Osteocyte (in vitro differentiated cells): ENCODE measurements at regions not wholly inside any gene's neighbourhood (a gene's known extent, or its start where the extent isn't known, plus 50 kb on each side); places are given as distances from the start of the nearest gene placed in this dataset.
A peak's percentile ranks its signal among the peaks of the same experiment; 100 is the strongest.

Source experiments
- DNase-seq: peaks from one replicate; pipeline ENCODE4 v3.0.0; 2021; ENCODE audit warnings: mixed read lengths; ENCODE audit not compliant: unreplicated experiment; ENCODE audit errors: extremely low spot score
- H3K27ac Mint-ChIP-seq: one replicate; pipeline ENCODE4 v1.8.0; 2021; ENCODE audit warnings: mild to moderate bottlenecking, mixed read lengths; ENCODE audit not compliant: unreplicated experiment
- H3K27me3 Mint-ChIP-seq: one replicate; pipeline ENCODE4 v1.8.0; 2021; ENCODE audit warnings: mixed read lengths; ENCODE audit not compliant: unreplicated experiment
- H3K36me3 Mint-ChIP-seq: one replicate; pipeline ENCODE4 v1.8.0; 2021; ENCODE audit warnings: mixed read lengths; ENCODE audit not compliant: unreplicated experiment
- H3K4me1 Mint-ChIP-seq: one replicate; pipeline ENCODE4 v1.8.0; 2021; ENCODE audit warnings: mixed read lengths; ENCODE audit not compliant: unreplicated experiment
- H3K4me3 Mint-ChIP-seq: one replicate; pipeline ENCODE4 v1.8.0; 2021; ENCODE audit warnings: mild to moderate bottlenecking, moderate library complexity, mixed read lengths; ENCODE audit not compliant: unreplicated experiment
- H3K9me3 Mint-ChIP-seq: one replicate; pipeline ENCODE4 v1.8.0; 2021; ENCODE audit warnings: mixed read lengths; ENCODE audit not compliant: unreplicated experiment
- TF ChIP-seq, protein P1 (sequence below): fragments of 200-600 bp; sonication (generic); IDR thresholded peaks from 2 replicates; pipeline ENCODE4 v1.5.0; 2021; ENCODE audit warnings: antibody characterized with exemption, mild to moderate bottlenecking, moderate library complexity

DNA sequence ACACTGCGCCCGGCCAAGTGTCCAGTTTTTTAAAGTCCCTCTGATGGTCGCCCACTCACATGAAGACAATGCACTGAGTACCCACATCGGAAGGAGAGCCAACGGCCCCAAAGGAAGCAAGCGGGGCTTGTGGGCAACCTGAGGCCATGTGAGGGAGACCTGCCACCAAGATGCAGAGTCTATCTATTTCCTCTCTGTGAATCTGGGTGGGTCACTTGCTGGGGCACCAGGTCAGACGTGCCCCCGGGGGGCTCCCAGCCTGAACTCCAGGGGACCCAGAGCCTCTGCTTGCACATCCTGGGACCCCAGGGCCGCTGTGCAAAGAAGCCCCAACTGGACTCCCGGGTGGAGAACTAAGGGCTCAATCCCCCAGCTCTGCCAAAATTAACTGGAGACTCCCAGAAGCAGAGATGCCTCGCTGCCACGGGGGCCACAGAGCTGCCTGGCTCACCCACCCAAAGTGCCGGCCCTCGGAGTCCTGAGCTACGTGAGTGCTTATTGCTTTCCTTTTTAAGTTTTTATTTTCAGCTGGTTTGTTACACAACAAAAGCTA lies 106.4 kb downstream of the BRD1 start:
- TF ChIP-seq, protein P1, sequence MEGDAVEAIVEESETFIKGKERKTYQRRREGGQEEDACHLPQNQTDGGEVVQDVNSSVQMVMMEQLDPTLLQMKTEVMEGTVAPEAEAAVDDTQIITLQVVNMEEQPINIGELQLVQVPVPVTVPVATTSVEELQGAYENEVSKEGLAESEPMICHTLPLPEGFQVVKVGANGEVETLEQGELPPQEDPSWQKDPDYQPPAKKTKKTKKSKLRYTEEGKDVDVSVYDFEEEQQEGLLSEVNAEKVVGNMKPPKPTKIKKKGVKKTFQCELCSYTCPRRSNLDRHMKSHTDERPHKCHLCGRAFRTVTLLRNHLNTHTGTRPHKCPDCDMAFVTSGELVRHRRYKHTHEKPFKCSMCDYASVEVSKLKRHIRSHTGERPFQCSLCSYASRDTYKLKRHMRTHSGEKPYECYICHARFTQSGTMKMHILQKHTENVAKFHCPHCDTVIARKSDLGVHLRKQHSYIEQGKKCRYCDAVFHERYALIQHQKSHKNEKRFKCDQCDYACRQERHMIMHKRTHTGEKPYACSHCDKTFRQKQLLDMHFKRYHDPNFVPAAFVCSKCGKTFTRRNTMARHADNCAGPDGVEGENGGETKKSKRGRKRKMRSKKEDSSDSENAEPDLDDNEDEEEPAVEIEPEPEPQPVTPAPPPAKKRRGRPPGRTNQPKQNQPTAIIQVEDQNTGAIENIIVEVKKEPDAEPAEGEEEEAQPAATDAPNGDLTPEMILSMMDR: no peak
- Mint-ChIP-seq H3K4me3 (no peak overlapping the region), H3K9me3 (no peaks in the 10 kb centered on the region), H3K4me1 (peaks cover 3% of the 10 kb centered on the region), H3K27ac (no peak overlapping the region), H3K36me3 (no peaks in the 10 kb centered on the region), H3K27me3 (peaks cover 12% of the 10 kb centered on the region)
- peak; percentile 82 for DNase-seq

DNA sequence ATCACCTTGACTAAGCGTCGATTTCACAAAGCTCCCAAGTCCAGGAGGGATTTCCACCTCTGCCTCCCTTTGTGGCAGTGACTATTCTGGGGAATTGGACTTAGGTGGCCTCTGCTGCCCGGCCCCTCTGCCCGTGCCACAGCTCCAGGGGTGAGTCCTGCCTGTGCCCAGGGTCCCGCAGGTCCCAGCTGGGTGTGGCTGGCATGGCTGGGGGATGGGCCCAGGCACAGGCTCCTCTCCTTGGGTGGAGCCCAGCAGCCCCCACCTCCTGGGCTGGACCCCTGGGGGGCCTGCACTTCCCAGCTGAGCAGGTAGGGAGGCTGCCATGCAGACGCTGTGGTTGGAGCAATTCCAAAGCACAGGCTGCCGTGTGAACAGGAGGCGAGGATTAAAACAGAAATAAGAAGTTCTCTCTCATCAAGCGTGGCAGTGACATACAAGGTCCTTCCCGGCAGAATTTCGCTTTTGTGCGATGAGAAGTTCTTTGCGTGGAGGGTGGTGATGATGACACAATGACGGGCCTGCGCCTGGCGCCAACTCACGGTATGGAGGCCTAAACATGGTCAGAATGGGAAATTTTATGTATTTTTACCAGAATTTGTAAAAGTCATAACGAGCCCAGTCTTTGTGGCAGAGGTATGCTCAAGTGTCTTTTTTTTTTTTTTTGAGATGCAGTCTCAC lies 107.3 kb downstream of the BRD1 start:
- Mint-ChIP-seq H3K27me3 (peaks cover 8% of the 10 kb centered on the region), H3K27ac (no peak overlapping the region), H3K36me3 (no peaks in the 10 kb centered on the region)

DNA sequence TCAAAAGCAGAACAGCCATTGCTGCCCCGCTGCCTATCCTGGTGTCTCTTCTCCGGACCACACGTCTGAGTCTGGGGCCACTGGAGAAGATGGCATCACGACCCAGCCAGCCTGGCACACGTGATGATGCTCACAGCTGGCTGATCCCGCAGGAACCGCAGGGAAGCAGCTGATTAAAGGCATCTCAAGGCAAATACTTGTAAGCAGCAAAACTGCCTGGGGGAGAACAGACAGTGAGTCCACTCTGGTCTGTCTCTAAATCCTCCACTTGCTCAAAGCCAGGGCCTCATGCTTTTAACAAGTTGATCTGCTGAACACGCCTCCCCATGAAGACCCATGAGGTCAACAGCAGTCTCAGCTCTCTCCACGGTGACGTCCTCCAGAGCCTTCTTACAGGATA lies 108.6 kb downstream of the BRD1 start:
- Mint-ChIP-seq H3K4me1 (peaks cover 3% of the 10 kb centered on the region), H3K27me3 (peaks cover 8% of the 10 kb centered on the region), H3K27ac (no peak overlapping the region), H3K9me3 (no peaks in the 10 kb centered on the region), H3K4me3 (no peak overlapping the region), H3K36me3 (no peaks in the 10 kb centered on the region)
- TF ChIP-seq, protein P1: no peak
- DNase-seq: peak; percentile 59

More for the DNA sequence above, 107.3 kb downstream of the BRD1 start:
- peaks cover 3% of the 10 kb centered on the region for H3K4me1 Mint-ChIP-seq
- TF ChIP-seq, protein P1: no peak
- peak; percentile 75 for DNase-seq
- no peaks in the 10 kb centered on the region for H3K9me3 Mint-ChIP-seq
- H3K4me3 Mint-ChIP-seq: no peak overlapping the region

DNA sequence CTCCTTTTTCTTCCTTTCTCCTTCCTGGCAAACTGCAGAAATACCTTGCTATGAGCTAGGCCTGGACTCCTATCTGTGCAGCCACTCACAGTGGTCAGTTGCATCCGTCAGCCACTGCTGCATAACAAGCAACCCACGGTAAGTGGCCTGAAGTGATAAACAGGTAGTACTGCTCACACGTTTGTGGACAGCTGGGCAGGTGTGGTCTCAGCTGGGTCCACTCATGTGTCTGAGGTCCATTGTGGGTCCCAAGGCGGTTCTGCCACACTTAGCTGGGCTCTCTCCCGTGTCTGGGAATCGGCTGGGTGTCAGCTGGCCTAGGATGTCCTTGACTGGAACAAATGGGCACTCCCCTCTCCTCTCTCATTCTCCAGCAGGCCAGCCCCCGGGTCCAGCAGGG lies 109.3 kb downstream of the BRD1 start:
- peak; percentile 78 for DNase-seq
- Mint-ChIP-seq H3K27ac (no peak overlapping the region), H3K4me3 (no peak overlapping the region), H3K27me3 (peaks cover 7% of the 10 kb centered on the region), H3K36me3 (no peaks in the 10 kb centered on the region), H3K9me3 (no peaks in the 10 kb centered on the region), H3K4me1 (no peaks in the 10 kb centered on the region)
- TF ChIP-seq, protein P1: no peak

DNA sequence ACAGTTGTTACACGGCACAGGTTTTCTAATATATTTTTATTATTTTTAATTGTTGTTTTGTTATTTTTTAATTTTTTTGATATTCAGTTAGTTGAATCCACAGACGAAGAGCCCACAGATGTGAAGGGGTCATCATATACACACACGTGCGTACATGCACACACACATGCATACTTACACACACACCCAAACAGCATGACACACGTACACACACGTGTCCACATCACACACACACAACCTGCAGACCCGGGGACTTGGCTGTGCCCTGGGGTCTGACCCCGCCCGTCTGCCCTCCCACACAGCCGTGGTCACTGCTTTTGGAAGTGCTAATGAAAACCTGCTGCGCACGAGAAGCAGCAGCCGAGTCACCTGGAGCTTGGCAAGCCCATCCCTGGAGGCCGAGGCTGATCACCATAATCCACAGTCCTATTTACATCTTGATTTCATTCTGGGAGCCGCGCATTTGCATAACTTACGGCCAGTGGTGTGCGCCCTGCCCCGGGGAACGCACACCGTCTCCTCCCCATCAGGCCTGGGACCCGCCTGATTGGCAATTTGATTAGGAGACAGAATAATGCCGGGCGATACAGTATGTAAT lies 110.3 kb downstream of the BRD1 start:
- TF ChIP-seq, protein P1: no peak
- H3K4me1 Mint-ChIP-seq: no peaks in the 10 kb centered on the region
- DNase-seq: no peak
- no peak overlapping the region for H3K4me3 Mint-ChIP-seq
- no peaks in the 10 kb centered on the region for H3K36me3 Mint-ChIP-seq
- H3K27me3 Mint-ChIP-seq: peaks cover 4% of the 10 kb centered on the region
- no peaks in the 10 kb centered on the region for H3K9me3 Mint-ChIP-seq
- no peak overlapping the region for H3K27ac Mint-ChIP-seq
